ENCODE measurements at regions not wholly inside any gene's neighbourhood (a gene's known extent, or its start where the extent isn't known, plus 50 kb on each side); places are given as distances from the start of the nearest gene placed in this dataset.

- Histone ChIP-seq H3K27me3 (ENCODE audit: control insufficient read depth, insufficient read depth, low read length) (no peaks in the 10 kb centered on the region), H3K4me3 (ENCODE audit: low read depth, low read length) (no peak overlapping the region), H3K9me3 (ENCODE audit: control insufficient read depth, insufficient read depth, low read length) (no peaks in the 10 kb centered on the region), H3K27ac (ENCODE audit: low read depth, low read length) (no peak overlapping the region)
- CTCF ChIA-PET: no interaction called here
- POLR2A ChIA-PET: no interaction called here
- no peak for DNase-seq (ENCODE audit: low read depth, low spot score)
- no peak for TF ChIP-seq CTCF (IDR thresholded peaks at IDR 0.05; ENCODE audit: low read depth, low read length)
Measured at GRCh38 chr1:56322211-56322610, 257.2 kb downstream of the PLPP3 start.

- DNase-seq (ENCODE audit: low read depth, low spot score): no peak
- H3K4me3 ChIP-seq (ENCODE audit: low read depth, low read length): no peak overlapping the region
- H3K27me3 ChIP-seq (ENCODE audit: control insufficient read depth, insufficient read depth, low read length): no peaks in the 10 kb centered on the region
- ChIA-PET POLR2A (no interaction called here), CTCF (no interaction called here)
- no peaks in the 10 kb centered on the region for H3K9me3 ChIP-seq (ENCODE audit: control insufficient read depth, insufficient read depth, low read length)
- no peak overlapping the region for H3K27ac ChIP-seq (ENCODE audit: low read depth, low read length)
- no peak for TF ChIP-seq CTCF (IDR thresholded peaks at IDR 0.05; ENCODE audit: low read depth, low read length)
Measured at GRCh38 chr1:56321150-56321490, 258.2 kb downstream of the PLPP3 start.

GRCh38 chr1:56320464-56321149, 258.8 kb downstream of the PLPP3 start:
- Histone ChIP-seq H3K27ac (ENCODE audit: low read depth, low read length) (no peak overlapping the region), H3K27me3 (ENCODE audit: control insufficient read depth, insufficient read depth, low read length) (no peaks in the 10 kb centered on the region), H3K4me3 (ENCODE audit: low read depth, low read length) (no peak overlapping the region), H3K9me3 (ENCODE audit: control insufficient read depth, insufficient read depth, low read length) (no peaks in the 10 kb centered on the region)
- POLR2A ChIA-PET: no interaction called here
- CTCF ChIA-PET: no interaction called here
- TF ChIP-seq CTCF (IDR thresholded peaks at IDR 0.05; ENCODE audit: low read depth, low read length): no peak
- DNase-seq (ENCODE audit: low read depth, low spot score): no peak

GRCh38 chr1:56317722-56318121, 261.6 kb downstream of the PLPP3 start:
- Histone ChIP-seq H3K27me3 (ENCODE audit: control insufficient read depth, insufficient read depth, low read length) (no peaks in the 10 kb centered on the region), H3K27ac (ENCODE audit: low read depth, low read length) (no peak overlapping the region), H3K9me3 (ENCODE audit: control insufficient read depth, insufficient read depth, low read length) (no peaks in the 10 kb centered on the region), H3K4me3 (ENCODE audit: low read depth, low read length) (no peak overlapping the region)
- ChIA-PET POLR2A (no interaction called here), CTCF (no interaction called here)
- DNase-seq (ENCODE audit: low read depth, low spot score): no peak
- no peak for TF ChIP-seq CTCF (IDR thresholded peaks at IDR 0.05; ENCODE audit: low read depth, low read length)

- ChIA-PET CTCF (interaction anchor here (0.5 kb wide), 1 partner anchor 422 kb away, joined by 4 read pairs; no protein-coding TSS in a partner anchor), POLR2A (no interaction called here)
- H3K9me3 ChIP-seq (ENCODE audit: control insufficient read depth, insufficient read depth, low read length): no peaks in the 10 kb centered on the region
- TF ChIP-seq CTCF (IDR thresholded peaks at IDR 0.05; ENCODE audit: low read depth, low read length): no peak
- no peak overlapping the region for H3K4me3 ChIP-seq (ENCODE audit: low read depth, low read length)
- H3K27ac ChIP-seq (ENCODE audit: low read depth, low read length): no peak overlapping the region
- no peak for DNase-seq (ENCODE audit: low read depth, low spot score)
- no peaks in the 10 kb centered on the region for H3K27me3 ChIP-seq (ENCODE audit: control insufficient read depth, insufficient read depth, low read length)
Measured at GRCh38 chr1:56315293-56315942, 263.9 kb downstream of the PLPP3 start.
